GM23248 (cell line): ENCODE measurements at regions not wholly inside any gene's neighbourhood (a gene's known extent, or its start where the extent isn't known, plus 50 kb on each side); places are given as distances from the start of the nearest gene placed in this dataset.

Source experiments
- EZH2 ChIP-seq: fragments of 200-600 bp; sonication (generic); IDR thresholded peaks from 2 replicates; pipeline ENCODE4 v1.6.1; 2018; ENCODE audit warnings: antibody characterized with exemption, mild to moderate bottlenecking; ENCODE audit not compliant: insufficient read depth, poor library complexity, severe bottlenecking
- EZH2phosphoT487 ChIP-seq: fragments of 200-600 bp; sonication (generic); IDR thresholded peaks from 2 replicates; pipeline ENCODE4 v1.6.1; 2018; ENCODE audit warnings: antibody characterized with exemption, moderate library complexity, mild to moderate bottlenecking, low read depth; ENCODE audit not compliant: insufficient read depth

- TF ChIP-seq EZH2 (no peak), EZH2phosphoT487 (no peak)
Measured at GRCh38 chr14:62098357-62098756, 336.1 kb downstream of the SNAPC1 start.
